Natural killer cell treated with Interleukin-12 subunit alpha and Interleukin-12 subunit beta and Interleukin-15 and Interleukin-18, amount 100 ng/mL, for 72 hours (primary cell): ENCODE measurements at regions not wholly inside any gene's neighbourhood (a gene's known extent, or its start where the extent isn't known, plus 50 kb on each side); places are given as distances from the start of the nearest gene placed in this dataset.
"Not testable (repeated sequence)": the region's sequence is repeated elsewhere in the genome, so short reads cannot be mapped to it uniquely, and the experiment has no call there.

Experiments
- ATAC-seq, 2 donors: fragments of 150-1000 bp; cut with Tn5 transposase in 1 of 2; sonication (Bioruptor Pico), chemical (Tn5 transposase) in 1 of 2; 2 replicates each; pipeline ENCODE4 v1.10.0; 2021
- DNase-seq: peaks from one replicate; pipeline ENCODE4 v3.0.0; 2022; ENCODE audit warnings: low spot score
- H3K27ac Mint-ChIP-seq, 2 donors: 1 replicate in 1 of 2; 2 replicates in 1 of 2; pipeline ENCODE4 v1.8.0; 2022; ENCODE audit warnings: mixed read lengths in 2 of 2, mild to moderate bottlenecking in 1 of 2, moderate library complexity in 1 of 2
- H3K27me3 Mint-ChIP-seq, 2 donors: 1 replicate in 1 of 2; 2 replicates in 1 of 2; pipeline ENCODE4 v1.8.0; 2022; ENCODE audit warnings: mixed read lengths in 2 of 2
- H3K36me3 Mint-ChIP-seq: one replicate; pipeline ENCODE4 v1.8.0; 2022; ENCODE audit warnings: mixed read lengths
- H3K4me1 Mint-ChIP-seq, 2 donors: 1 replicate in 1 of 2; 2 replicates in 1 of 2; pipeline ENCODE4 v1.8.0; 2022; ENCODE audit warnings: low read depth in 2 of 2, mixed read lengths in 2 of 2, mild to moderate bottlenecking in 1 of 2
- H3K4me3 Mint-ChIP-seq: one replicate; pipeline ENCODE4 v1.8.0; 2022; ENCODE audit warnings: mixed read lengths
- H3K9me3 Mint-ChIP-seq: 2 replicates; pipeline ENCODE4 v1.8.0; 2022; ENCODE audit warnings: mixed read lengths

DNA sequence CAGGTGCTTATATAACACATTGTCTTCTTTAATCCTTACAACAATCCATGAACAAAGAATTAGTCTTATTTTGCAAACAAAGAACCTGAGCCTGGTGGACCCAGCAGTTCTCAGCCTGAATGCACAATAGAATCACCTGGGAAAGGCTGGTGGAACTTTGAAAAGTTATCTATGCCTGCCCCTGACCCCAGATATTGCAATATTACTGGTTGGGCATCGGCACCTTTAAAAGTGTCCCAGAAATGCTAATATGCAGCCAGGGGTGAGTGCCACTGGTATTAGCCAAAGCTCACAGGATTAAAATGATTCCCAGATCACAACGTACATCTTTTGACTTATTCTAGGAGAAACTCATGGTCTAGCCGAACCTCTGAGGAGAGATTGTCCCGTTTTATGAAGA, 268.8 kb downstream of the KLF5 start:
- no peak overlapping the region for H3K27ac Mint-ChIP-seq
- H3K4me3 Mint-ChIP-seq = no peak overlapping the region
- DNase-seq (no peak), ATAC-seq (no peak)
- H3K36me3 Mint-ChIP-seq = no peaks in the 10 kb centered on the region
- peaks cover 3 to 22% of the 10 kb centered on the region in 2 donors for H3K27me3 Mint-ChIP-seq
- peaks cover 2% of the 10 kb centered on the region for H3K9me3 Mint-ChIP-seq
- H3K4me1 Mint-ChIP-seq = no peaks in the 10 kb centered on the region

DNA sequence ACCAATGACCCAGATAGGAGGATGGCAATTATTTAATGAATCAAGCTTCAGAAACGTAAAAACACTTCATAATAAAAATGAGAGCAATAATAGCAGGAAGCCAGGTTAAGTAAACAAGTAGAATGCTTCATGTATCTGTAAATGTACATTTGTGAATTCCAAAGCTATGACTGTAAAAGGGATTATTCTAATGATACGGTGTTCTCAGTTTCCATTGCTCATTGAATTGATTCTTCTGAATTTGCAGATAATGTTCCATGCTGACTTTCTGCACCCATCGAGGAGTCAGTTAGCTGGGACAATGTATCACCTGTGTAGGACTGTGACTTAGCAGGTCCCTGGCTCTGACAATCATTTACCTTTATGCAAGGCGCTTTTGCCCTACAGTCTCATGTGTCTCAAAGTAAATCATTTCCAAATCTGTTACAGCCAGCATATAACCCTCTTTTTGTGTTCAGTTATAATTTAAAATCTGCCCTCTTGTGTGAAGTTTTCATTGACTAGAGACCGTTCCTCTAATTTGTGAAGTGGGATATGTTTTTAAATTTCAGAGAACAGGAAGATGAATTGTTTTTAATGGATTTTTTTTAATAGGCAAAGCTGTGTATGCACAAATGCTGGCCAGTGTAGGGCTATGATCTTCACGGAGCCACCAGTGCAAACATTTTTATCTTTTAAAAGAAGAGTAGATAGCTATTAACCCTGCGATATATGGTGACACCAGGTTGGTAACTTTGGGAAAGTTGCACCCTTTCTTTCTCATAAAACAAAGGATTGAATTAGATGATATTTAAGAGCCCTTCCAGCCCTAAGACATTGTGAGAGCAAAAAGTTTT, 267.1 kb downstream of the KLF5 start:
- peaks cover 3 to 22% of the 10 kb centered on the region in 2 donors for H3K27me3 Mint-ChIP-seq
- no peaks in the 10 kb centered on the region for H3K4me1 Mint-ChIP-seq
- H3K9me3 Mint-ChIP-seq = peaks cover 2% of the 10 kb centered on the region
- no peaks in the 10 kb centered on the region for H3K36me3 Mint-ChIP-seq
- no peak overlapping the region for H3K4me3 Mint-ChIP-seq
- no peak for DNase-seq
- no peak for ATAC-seq
- H3K27ac Mint-ChIP-seq = no peak overlapping the region

DNA sequence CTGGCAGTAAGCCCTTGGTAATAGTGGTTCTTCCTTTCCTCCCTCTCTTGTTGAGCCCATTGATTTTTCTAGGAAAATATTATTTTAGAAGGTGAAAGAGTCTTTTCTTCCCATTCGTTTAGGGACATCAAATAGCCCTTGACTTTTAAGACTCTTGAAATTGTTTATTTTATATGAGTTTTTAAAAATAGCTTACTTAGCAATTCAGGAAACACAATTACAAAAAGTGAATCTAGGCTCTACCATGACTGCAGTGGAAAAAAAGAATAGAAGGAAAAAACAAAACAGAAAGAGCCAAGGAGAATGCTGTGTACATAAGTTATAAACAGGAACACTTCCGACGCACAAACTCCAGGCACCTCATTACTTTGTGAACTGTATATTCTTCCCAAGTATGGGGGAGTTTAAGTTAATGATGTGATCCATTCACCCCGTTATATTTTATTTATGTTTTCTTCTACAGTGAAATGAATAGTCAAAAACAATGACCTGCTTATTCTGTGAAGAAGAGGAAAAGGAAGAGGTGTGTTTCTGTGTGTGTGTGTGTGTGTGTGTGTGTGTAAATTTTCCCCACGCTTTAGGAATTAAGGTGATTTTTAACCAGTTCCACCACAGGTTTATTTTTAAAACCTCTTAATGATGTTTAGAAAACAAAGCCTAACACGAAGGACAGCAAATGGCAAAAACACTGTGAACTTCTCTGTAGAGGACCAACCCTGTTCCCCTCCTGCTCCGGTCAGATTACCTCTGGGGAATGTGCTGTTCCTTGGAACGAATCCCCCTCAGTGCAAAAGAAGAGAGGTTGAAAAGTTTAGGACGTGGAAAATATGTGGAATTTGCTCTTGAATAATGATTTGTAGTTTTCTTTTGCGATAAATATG, 266.3 kb downstream of the KLF5 start:
- DNase-seq (no peak), ATAC-seq (no peak)
- H3K4me3 Mint-ChIP-seq = no peak overlapping the region
- H3K9me3 Mint-ChIP-seq = peaks cover 2% of the 10 kb centered on the region
- H3K27ac Mint-ChIP-seq = no peak overlapping the region
- no peaks in the 10 kb centered on the region for H3K36me3 Mint-ChIP-seq
- H3K4me1 Mint-ChIP-seq = no peaks in the 10 kb centered on the region
- H3K27me3 Mint-ChIP-seq = peaks cover 3 to 16% of the 10 kb centered on the region in 2 donors

DNA sequence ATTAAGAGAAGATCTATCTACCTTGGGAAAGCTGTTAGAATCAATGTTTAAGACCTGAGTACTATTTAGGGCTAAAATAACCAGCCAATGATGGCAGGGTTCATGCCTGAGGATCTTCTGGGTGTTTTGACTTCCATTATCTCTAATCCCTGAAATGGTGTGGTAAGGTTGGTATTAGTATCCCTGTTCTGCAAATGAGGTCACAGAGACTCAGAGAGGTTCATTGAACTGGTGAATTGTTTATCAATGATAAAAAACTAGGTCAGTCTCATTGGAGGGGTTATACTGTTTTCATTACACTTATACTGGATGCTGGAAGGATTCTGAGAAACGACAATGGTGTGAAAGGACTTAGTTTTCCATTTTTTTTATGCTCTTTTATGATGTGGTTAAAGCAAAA, 264.8 kb downstream of the KLF5 start:
- no peaks in the 10 kb centered on the region for H3K36me3 Mint-ChIP-seq
- peaks cover 1 to 11% of the 10 kb centered on the region in 2 donors for H3K27me3 Mint-ChIP-seq

DNA sequence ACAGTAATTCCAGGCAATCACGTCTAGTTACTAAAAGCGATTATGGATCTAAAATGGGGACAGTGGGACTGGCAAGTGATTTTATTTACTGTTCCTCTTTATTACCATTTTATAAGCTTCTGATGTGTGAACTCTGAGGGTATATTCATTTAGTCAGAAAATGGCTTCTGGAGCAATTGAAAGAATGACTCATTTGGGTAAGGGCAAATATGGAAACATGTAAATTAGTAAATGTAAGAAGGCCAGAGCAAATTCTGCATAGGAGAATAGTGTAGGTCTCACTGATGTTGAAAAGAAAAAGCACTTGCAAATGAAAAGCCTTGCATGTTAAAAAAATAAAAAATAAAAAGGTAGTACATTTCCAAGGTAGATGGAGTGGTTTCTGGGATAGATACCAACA, 262.2 kb downstream of the KLF5 start:
- Mint-ChIP-seq H3K4me3 (no peak overlapping the region), H3K36me3 (no peaks in the 10 kb centered on the region), H3K4me1 (no peaks in the 10 kb centered on the region), H3K9me3 (no peaks in the 10 kb centered on the region), H3K27me3 (peaks cover 0 to 7% of the 10 kb centered on the region in 2 donors), H3K27ac (no peak overlapping the region)
- DNase-seq (no peak), ATAC-seq (no peak)

More for the DNA sequence above, 264.8 kb downstream of the KLF5 start:
- DNase-seq (no peak), ATAC-seq (no peak)
- no peaks in the 10 kb centered on the region for H3K4me1 Mint-ChIP-seq
- peaks cover 1% of the 10 kb centered on the region for H3K9me3 Mint-ChIP-seq
- H3K27ac Mint-ChIP-seq = no peak overlapping the region
- H3K4me3 Mint-ChIP-seq = no peak overlapping the region

- Mint-ChIP-seq H3K4me1 (no peaks in the 10 kb centered on the region), H3K36me3 (peaks cover 17% of the 10 kb centered on the region), H3K27me3 (no peaks in the 10 kb centered on the region), H3K4me3 (no peak overlapping the region), H3K27ac (no peak overlapping the region), H3K9me3 (peaks cover 14% of the 10 kb centered on the region)
- DNase-seq = no peak
- ATAC-seq = no peak
Observed at GRCh38 chr13:73317140-73317539, 258.3 kb downstream of the KLF5 start.

GRCh38 chr13:73310366-73310765, 251.6 kb downstream of the KLF5 start:
- ATAC-seq = no peak
- Mint-ChIP-seq H3K27me3 (peaks cover 0 to 3% of the 10 kb centered on the region in 2 donors), H3K4me3 (no peak overlapping the region), H3K27ac (no peak overlapping the region), H3K36me3 (peaks cover 17% of the 10 kb centered on the region), H3K9me3 (peaks cover 14% of the 10 kb centered on the region), H3K4me1 (no peaks in the 10 kb centered on the region)
- no peak for DNase-seq

- Mint-ChIP-seq H3K4me3 (no peak overlapping the region), H3K36me3 (peaks cover 4% of the 10 kb centered on the region), H3K4me1 (no peaks in the 10 kb centered on the region), H3K27me3 (peaks cover 7 to 9% of the 10 kb centered on the region in 2 donors), H3K9me3 (peaks cover 4% of the 10 kb centered on the region), H3K27ac (no peak overlapping the region)
- no peak for ATAC-seq
- DNase-seq = no peak
Observed at GRCh38 chr13:73307481-73307880, 248.7 kb downstream of the KLF5 start.

DNA sequence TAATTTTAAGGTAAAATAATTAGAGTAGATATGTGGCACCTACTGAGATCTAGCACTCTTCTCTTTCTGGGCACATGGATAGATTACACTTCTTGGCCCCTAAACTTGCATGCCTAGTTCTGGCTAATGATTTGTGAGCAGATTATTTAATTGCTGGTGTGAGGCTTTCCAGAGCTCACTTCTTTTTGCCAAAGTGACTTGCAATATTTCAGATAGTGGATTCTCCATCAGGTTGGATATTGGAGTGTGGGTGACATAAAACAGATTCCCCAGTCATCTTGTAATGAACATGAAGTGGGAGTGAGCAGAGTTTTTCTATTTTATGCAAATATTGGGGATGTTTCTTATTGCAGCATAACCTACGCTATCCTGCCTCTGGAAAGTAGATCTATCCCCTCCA, 247.9 kb downstream of the KLF5 start:
- ATAC-seq (no peak), DNase-seq (no peak)
- Mint-ChIP-seq H3K4me3 (no peak overlapping the region), H3K27ac (no peak overlapping the region), H3K27me3 (peaks cover 7 to 9% of the 10 kb centered on the region in 2 donors), H3K36me3 (no peaks in the 10 kb centered on the region), H3K4me1 (no peaks in the 10 kb centered on the region), H3K9me3 (no peaks in the 10 kb centered on the region)

- ATAC-seq (no peak), DNase-seq (no peak)
- H3K9me3 Mint-ChIP-seq = no peaks in the 10 kb centered on the region
- H3K4me3 Mint-ChIP-seq = no peak overlapping the region
- H3K27me3 Mint-ChIP-seq = peaks cover 7 to 9% of the 10 kb centered on the region in 2 donors
- H3K27ac Mint-ChIP-seq = no peak overlapping the region
- no peaks in the 10 kb centered on the region for H3K4me1 Mint-ChIP-seq
- no peaks in the 10 kb centered on the region for H3K36me3 Mint-ChIP-seq
Observed at GRCh38 chr13:73304442-73304841, 245.6 kb downstream of the KLF5 start.

GRCh38 chr13:73303851-73304250, 245.0 kb downstream of the KLF5 start:
- Mint-ChIP-seq H3K36me3 (no peaks in the 10 kb centered on the region), H3K4me3 (no peak overlapping the region), H3K27me3 (peaks cover 7 to 9% of the 10 kb centered on the region in 2 donors), H3K9me3 (no peaks in the 10 kb centered on the region), H3K4me1 (no peaks in the 10 kb centered on the region), H3K27ac (no peak overlapping the region)
- ATAC-seq (peak in 1 of 2 donors; percentile 70), DNase-seq (no peak)

- H3K4me3 Mint-ChIP-seq, DNase-seq, ATAC-seq: not testable (repeated sequence)
Observed at GRCh38 chr13:73301622-73302021, 242.8 kb downstream of the KLF5 start.

DNA sequence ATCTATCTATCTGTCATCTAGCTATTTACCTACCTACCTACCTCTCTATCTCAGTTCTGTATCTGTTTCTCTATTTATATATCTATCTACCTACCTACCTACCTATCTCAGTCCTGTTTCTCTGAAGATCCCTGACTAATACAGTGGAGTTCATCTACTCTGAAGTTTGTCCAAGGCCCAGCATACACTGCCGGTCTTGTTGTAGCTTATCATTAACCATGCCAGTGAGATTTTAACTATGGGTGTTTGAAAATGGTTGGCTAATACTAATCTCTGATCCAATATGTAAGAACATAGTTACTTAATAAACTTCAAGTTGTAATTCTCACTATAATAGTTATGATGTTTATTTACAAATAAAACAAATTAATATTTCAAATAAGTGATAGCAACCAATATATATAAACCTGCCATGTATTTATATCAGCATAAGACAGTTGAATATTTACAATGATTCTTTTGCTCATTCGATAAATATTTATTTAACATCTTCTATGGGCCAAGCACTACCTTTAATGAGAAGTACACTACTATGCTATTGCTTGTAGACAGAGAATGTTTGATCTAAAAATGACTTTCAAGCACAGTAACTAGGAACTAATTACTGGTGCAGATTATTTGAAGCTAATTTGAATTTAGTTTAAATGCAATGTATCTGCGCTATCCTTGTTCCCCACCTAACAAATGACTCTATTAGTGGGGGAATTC, 242.1 kb downstream of the KLF5 start:
- Mint-ChIP-seq H3K36me3 (no peaks in the 10 kb centered on the region), H3K9me3 (no peaks in the 10 kb centered on the region), H3K27ac (no peak overlapping the region), H3K27me3 (peaks cover 7% of the 10 kb centered on the region in 2 donors), H3K4me1 (no peaks in the 10 kb centered on the region), H3K4me3 (no peak overlapping the region)
- no peak for ATAC-seq
- no peak for DNase-seq

More at GRCh38 chr13:73301622-73302021, 242.8 kb downstream of the KLF5 start:
- not testable (repeated sequence) for H3K36me3 Mint-ChIP-seq, H3K27ac Mint-ChIP-seq, H3K9me3 Mint-ChIP-seq, H3K4me1 Mint-ChIP-seq, H3K27me3 Mint-ChIP-seq
